ENCODE measurements at regions not wholly inside any gene's neighbourhood (a gene's known extent, or its start where the extent isn't known, plus 50 kb on each side); places are given as distances from the start of the nearest gene placed in this dataset.

DNA sequence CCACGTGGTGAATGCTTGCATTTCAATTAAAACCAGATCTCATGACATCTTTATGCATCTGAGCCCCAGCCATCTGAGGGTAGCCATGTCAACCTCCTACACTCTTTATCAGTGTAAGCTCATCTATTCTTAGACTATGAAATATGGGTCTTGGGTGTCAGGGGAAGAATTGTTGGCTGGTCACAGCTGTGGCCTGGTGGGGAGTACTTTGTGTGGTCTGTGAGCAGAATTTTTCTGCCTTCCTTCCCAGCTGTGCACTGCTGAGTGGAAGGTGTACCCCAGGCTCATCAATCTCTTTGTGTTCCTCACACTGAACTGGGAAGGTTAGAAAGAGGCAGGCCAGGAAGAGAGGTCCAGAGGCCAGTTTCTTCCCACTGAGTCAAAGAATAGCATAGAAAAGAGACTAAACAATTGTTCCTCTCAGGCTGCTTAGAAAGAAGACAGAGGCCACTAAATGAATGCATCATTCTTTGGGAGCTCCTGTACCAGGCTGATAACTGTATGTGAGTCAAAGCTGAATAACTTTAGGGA lies 202.7 kb upstream of the RGMB start:
- peak; percentile 64 for DNase-seq (ENCODE audit: low read depth)
- H3K4me3 ChIP-seq (ENCODE audit: low read depth, low read length), result no peak overlapping the region
- TF ChIP-seq, protein P1, sequence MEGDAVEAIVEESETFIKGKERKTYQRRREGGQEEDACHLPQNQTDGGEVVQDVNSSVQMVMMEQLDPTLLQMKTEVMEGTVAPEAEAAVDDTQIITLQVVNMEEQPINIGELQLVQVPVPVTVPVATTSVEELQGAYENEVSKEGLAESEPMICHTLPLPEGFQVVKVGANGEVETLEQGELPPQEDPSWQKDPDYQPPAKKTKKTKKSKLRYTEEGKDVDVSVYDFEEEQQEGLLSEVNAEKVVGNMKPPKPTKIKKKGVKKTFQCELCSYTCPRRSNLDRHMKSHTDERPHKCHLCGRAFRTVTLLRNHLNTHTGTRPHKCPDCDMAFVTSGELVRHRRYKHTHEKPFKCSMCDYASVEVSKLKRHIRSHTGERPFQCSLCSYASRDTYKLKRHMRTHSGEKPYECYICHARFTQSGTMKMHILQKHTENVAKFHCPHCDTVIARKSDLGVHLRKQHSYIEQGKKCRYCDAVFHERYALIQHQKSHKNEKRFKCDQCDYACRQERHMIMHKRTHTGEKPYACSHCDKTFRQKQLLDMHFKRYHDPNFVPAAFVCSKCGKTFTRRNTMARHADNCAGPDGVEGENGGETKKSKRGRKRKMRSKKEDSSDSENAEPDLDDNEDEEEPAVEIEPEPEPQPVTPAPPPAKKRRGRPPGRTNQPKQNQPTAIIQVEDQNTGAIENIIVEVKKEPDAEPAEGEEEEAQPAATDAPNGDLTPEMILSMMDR (IDR thresholded peaks at IDR 0.05; ENCODE audit: low read depth, low read length, missing control alignments), result no peak
- in situ Hi-C loops (cut with HindIII; ENCODE audit: low sequenced_read_pairs), result no loop called here

DNA sequence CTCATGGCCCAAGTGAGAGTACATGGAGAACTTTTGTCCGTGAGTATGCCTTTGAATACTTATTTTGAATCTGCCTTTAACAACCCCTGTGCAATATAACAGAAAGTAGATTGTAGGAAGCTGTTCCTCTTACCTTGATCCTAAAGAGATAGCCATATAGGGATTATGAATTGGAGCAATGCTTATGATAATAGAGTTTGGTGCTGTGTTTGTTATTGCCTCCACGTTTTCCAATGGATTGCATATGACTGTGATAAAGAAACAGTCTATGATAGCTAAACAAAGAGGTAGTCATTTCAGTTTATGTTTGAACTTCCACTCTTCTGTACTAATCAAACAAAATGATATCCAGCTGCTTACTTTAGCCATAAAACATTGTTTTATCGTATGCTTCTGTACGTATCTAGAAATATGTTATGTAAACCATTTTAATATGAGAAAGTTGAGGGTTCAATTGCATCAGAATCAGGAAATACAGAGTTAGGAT lies 199.6 kb upstream of the RGMB start:
- no peak for DNase-seq (ENCODE audit: low read depth)
- TF ChIP-seq, protein P1 (IDR thresholded peaks at IDR 0.05; ENCODE audit: low read depth, low read length, missing control alignments), result no peak
- in situ Hi-C loops (cut with HindIII; ENCODE audit: low sequenced_read_pairs), result no loop called here
- no peak overlapping the region for H3K4me3 ChIP-seq (ENCODE audit: low read depth, low read length)

DNA sequence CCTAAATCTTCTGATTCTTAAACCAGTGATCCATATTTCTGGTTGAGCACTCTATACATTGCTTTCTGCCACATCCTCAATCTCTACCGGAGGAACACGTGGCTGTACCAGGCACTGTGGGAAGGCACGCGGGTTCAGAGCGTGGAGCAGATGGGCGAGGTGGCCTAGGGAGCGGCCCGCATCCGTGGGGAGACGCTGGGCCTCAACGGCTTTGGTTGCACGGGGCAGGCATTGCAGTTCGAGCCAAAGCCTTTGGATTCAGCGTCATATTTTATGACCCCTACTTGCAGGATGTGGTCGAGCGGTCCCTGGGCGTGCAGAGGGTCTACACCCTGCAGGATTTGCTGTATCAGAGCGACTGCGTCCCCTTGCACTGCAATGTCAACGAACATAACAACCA lies 197.2 kb upstream of the RGMB start:
- no peak for DNase-seq (ENCODE audit: low read depth)
- in situ Hi-C loops (cut with HindIII; ENCODE audit: low sequenced_read_pairs), result no loop called here
- TF ChIP-seq, protein P1 (IDR thresholded peaks at IDR 0.05; ENCODE audit: low read depth, low read length, missing control alignments), result no peak
- H3K4me3 ChIP-seq (ENCODE audit: low read depth, low read length), result no peak overlapping the region

DNA sequence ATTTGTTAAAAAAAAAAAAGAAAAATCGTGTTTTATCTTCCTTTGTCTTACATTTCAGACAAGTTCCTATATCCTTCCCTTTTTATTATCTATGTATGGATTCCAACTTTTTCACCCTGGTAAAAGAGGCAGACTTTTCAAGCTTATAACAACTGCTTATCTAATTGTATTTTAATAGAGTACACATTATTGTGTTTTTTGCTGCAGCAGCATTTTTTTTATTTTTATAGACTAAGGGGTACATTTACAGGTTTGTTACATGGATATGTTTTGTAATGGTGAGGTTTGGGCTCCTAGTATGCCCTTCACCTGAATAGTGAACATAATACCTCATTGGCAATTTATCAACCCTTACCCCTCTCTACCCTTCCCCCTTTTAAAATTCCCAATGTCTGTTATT lies 195.0 kb upstream of the RGMB start:
- no peak for DNase-seq (ENCODE audit: low read depth)
- no peak overlapping the region for H3K4me3 ChIP-seq (ENCODE audit: low read depth, low read length)
- TF ChIP-seq, protein P1 (IDR thresholded peaks at IDR 0.05; ENCODE audit: low read depth, low read length, missing control alignments), result no peak
- in situ Hi-C loops (cut with HindIII; ENCODE audit: low sequenced_read_pairs), result no loop called here

DNA sequence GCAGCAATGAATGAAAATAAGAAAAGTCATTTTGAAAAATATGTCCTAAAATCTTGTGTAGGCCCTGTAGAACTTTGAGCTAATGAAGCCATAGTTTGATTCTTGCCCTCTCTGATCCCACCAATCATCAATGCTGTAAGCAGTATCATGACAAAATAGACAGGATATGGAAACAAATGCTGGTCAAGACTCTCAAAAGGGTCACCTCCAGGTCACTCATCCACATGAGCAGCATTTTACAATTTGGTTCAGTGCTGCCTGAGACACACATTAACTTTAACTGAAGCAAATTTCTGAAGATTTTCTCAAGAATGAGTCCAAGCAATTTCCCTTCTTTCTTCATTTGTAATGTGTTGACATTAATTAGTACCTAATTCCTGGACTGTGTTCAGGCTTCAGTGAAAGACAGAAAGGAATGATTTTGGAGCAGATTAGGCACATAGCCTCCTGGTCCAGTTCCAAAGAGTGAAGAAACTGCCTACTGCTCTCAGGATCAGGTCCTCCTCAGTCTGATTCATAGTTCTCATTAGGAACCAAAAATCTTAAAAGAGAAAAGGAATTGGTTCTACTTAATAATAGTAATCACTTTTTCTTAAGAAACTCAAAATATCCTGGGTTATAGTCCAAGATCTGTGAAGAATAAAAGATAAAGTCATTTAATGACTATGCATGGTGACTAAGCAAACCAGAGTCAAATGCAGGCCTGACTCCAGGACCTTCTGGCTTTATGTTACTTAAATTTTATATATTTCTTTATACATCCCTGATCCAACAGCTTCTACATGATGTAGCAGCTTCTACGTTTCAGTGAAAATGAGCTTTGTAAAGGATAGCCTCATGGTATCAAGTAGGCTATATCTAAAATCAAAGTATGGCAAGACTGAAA lies 192.1 kb upstream of the RGMB start:
- no peak overlapping the region for H3K4me3 ChIP-seq (ENCODE audit: low read depth, low read length)
- TF ChIP-seq, protein P1 (IDR thresholded peaks at IDR 0.05; ENCODE audit: low read depth, low read length, missing control alignments), result no peak
- in situ Hi-C loops (cut with HindIII; ENCODE audit: low sequenced_read_pairs), result no loop called here
- DNase-seq (ENCODE audit: low read depth), result no peak

DNA sequence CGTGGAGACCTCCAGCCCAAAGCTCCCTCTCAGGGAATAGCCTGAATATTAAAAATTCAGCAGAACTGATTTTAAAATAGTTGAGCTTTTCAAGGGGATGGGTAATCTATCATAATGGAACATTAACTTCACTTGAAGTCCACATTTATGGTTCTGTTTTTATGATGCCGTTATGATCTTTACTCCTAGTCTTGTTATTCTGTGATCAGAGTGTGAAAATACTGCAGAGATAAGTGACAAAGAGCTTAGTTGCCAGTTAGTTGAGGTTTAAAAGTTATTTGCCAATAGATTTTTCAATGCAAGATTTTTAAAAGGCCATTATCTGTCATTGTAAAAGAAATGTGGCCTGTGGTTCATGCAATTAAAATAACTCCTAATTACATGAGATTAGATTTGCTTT lies 189.9 kb upstream of the RGMB start:
- TF ChIP-seq, protein P1 (IDR thresholded peaks at IDR 0.05; ENCODE audit: low read depth, low read length, missing control alignments), result no peak
- H3K4me3 ChIP-seq (ENCODE audit: low read depth, low read length), result no peak overlapping the region
- in situ Hi-C loops (cut with HindIII; ENCODE audit: low sequenced_read_pairs), result no loop called here
- no peak for DNase-seq (ENCODE audit: low read depth)

All from astrocyte of the cerebellum (primary cell).